ENCODE measurements at regions not wholly inside any gene's neighbourhood (a gene's known extent, or its start where the extent isn't known, plus 50 kb on each side); places are given as distances from the start of the nearest gene placed in this dataset.
A peak's percentile ranks its signal among the peaks of the same experiment; 100 is the strongest.

DNA sequence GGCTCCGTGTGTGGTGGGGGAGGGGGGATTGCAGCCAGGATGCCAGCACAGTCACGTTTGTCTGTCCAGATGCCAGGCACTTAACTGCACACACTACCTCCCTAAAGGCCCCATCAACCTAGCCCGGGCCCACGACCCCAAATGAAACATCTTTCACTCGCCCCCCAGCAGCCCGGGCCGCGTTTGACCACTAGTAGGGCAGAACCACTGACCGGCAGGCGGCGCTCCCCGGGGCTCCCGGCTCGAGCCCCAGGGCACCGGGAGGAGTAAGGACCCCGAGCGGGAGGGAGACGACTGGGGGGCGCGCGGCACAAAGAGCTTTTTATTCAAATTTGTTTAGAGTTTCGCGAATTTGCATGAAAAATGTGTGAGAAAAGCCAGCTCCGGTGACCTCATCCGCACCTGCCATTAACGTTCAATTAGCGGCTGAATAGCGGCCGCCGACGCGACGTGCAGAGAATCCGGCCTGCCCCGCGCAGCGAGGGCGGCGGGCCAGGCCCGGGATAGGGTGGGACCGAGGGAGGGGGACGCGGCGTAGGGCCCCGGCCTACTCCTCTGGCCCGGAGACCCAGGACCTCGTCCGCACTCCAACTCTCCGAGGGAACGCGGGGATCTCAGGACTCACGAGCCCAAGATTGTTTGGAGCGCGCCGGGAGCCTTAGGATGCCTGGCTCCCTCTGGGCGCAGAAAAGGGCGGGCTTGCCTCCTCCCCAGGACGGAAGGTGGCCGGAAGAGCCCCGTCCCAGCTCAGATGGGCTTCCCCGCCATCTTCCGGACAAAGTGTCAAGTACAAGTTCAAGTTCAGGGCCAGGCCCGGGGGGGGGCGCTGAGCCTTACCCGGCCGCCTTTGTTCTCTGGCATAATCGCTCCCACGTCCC lies 64.9 kb upstream of the POLG start:
- DNase-seq = peak; percentile 54 to 64

DNA sequence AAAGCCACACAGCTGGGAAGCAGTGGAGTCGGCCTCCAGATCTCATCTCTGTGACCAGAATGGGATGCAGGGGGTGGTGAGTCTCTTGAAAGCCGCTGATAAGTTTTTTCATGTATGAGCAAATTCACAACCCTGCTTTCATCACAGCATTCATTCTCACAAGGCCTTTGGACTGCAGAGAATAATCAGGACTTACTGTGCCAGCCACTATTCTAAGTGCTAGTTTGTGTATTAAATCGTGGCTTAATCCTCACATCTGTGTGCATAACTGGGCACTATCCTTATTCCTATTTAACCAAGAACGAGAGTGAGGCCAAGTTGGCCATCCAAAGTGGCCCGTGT lies 64.2 kb upstream of the POLG start:
- DNase-seq = no peak

DNA sequence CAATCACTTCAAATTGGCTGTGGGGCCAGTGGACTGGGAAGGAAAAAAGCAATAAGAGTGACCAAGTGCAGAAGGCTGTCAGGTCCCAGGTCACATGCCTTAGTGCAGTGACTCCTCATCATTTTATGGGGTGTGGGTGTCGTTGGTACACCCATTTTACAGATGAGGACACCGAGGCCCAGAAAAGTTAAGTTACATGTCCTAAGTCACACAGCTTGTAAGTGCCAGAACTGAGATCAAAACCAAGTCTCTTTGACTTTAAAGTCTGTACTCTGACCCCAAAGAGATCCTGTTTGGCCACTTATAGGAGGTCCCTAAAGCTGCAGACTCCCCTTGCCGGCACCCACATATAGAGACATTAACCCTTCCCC lies 63.0 kb upstream of the POLG start:
- no peak for DNase-seq

DNA sequence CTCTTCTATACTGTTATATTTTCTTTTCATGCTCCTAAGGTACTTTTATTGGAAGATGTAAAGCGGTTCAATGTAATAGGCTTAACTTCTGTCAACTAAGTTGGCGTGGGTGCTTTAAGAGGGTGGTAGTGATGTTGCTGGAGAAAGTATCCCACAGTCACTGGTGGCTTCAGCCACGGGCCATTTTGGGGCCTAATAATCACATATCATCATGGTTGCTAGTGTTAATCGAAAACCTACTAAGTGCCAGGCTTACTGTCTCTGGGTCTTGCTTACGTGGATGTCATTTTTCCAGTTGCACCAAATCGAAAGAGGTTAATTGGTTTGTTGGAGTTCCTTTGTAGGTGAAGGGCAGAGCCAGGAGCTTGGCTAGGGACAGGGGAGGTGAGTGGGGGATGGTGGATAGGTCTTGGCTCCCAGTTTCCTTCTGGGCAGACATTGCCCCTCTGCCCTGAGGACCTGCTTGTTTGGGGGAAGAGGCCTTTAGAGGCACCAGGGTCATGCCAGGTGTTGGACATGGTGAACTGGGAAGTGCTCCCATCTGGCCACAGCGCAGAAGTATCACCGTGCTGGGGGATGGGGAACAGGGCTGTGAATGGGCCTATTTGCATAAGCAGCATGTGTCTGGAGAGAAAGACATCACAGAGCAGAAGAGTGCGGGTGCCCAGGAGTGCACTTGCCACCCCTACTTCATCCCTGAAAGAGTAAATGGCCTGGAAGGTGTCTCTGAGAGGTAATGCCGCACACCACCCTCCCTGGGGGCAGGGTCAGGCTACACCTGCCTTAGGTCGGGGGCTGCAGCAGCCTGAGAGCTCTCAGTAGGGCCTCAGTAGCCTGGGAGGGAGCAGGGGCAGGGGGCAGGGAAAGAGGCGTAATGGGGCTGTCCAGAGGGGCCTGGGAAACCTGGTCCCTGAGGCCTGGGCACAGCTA lies 62.4 kb upstream of the POLG start:
- no peak for DNase-seq

DNA sequence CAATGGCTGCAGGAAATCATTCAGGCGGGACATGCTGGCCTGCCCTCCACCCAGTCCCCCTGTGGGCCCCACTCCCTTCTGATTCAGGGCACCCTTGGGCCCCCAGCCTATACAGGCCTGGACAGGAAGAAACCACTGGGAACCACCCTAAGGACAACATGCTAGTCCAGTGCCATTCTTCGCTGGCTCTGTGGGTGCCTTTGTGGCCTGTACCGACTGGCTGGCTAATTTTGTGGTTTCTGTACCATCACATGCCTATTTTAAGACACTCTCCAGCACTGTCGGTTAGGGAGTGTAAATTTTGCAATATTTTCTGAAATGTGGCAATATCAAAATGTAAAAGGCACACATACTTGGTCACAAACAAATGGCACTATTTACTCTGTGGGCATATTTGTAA lies 61.4 kb upstream of the POLG start:
- DNase-seq = no peak

DNA sequence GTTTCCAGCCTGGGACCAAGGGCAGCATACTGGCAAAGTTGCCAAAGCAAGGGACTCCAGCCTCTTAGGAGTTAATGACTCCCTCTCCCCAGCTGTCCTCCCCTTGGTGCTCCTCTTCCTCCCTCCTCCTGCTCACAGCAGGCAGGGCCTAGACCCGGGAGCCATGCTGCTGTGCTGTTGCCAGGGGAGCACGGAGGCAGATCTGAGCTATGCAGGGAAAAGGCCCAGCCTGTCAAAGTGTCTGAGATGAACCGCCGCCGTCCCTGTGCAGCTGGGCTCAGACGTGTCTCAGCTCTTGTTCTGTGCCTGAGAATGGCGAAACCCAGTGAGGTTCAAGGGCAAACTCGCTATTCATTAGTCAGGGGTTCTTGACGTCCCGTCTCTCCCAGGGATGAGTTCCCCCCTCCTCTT lies 60.8 kb upstream of the POLG start:
- DNase-seq = no peak

DNA sequence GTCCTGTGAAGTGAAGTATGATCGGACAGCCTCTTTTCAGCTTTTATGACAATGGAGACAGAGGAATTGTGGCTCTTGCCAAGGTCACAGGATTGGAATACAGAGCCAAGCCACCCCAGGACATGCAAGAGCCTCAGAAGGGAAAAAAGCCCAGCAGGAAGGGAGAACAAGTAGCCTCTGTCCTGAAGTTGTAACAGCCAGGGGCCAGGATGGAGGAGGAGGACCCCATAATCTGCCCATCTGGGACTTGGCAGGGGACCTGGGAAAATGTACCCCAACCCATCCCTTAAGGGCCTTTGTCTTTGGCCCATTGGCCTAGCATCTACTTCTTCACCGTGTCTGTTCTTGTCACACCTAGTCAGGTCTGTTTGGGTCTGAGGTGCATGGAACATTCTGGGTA lies 60.4 kb upstream of the POLG start:
- DNase-seq = no peak

DNA sequence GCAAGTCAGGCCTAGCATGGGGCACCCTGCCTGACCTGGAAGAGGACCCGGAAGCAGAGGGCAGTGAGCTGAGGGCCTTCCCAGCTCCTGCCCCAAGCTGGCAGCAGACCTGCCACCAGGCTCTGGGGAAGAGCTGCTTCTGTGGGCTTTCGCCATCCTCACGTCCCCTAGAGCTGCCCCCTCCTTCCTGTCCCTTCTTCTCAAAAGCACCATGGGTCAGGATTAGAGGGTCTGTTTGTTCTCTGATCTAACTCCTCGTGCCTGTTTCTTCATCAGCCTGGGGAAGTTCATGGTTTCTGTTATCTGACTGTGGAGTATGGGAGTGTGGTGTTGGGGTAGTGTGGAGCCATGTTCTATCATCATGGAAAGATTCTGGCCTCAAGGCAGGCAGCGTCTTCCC lies 58.4 kb upstream of the POLG start:
- DNase-seq = no peak

DNA sequence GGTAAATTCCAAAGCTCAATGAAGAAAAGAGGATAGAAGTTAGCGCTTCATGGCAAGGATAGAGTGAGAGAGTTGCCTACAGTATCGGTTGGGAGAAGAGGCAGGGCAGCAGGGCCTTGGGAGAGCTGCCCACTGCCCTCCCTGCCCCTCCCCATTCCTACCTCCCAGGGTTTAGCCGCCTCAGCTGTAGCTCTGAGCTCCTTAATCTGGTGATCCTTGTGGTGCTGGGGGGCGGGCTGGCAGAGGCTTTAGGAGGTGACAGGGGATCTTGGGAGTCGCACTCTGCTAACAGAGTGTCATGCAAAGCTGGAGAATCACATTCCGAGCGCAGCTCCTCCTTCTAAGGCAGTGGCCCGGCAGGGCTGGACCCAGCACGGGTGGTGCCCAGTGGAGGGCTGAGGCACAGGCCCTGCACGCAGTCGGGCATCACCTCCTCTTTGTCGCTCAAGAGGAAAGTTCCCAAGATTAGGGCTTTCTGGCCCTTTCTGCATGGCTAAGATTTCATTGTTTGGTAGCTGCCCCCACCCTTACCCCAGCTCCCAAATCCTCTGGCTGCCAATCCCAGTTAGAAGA lies 57.1 kb upstream of the POLG start:
- no peak for DNase-seq

DNA sequence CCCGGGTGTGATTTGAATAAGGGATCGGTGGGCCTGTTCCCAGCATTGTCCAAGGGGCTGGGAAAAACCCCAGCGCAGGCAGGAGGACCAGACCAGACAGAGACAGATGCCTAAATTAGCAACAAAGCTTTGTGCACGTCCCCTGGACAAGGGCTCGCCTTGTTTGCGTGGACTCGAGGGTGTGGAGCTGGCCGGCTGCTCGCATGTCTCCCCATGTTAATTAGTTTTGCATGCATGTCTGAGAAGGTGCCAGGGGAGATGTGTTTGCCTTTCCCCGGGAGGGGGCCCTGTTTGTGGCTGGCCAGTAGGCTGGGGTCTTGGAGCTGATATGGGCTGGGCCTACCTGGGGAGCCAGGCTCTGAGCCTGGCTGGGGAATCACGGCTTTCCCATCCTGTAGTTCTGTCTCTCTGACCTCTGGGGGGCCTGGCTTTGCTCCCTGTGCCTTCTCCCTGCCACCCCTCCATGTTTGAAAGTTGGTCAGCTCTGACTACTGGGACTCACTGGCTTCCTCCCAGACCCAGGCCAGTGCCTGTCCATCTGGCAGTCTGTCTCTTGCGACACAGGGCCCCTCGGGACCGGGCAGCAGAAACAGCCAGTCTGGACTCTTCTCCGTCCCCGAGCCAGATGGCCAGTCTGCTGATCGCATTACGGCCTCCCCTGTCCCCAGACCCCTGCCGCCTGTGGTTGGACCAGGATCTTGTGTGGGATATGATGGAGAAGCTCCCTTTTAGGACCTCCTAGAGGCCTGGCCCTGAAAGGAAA lies 55.4 kb upstream of the POLG start:
- DNase-seq = no peak

DNA sequence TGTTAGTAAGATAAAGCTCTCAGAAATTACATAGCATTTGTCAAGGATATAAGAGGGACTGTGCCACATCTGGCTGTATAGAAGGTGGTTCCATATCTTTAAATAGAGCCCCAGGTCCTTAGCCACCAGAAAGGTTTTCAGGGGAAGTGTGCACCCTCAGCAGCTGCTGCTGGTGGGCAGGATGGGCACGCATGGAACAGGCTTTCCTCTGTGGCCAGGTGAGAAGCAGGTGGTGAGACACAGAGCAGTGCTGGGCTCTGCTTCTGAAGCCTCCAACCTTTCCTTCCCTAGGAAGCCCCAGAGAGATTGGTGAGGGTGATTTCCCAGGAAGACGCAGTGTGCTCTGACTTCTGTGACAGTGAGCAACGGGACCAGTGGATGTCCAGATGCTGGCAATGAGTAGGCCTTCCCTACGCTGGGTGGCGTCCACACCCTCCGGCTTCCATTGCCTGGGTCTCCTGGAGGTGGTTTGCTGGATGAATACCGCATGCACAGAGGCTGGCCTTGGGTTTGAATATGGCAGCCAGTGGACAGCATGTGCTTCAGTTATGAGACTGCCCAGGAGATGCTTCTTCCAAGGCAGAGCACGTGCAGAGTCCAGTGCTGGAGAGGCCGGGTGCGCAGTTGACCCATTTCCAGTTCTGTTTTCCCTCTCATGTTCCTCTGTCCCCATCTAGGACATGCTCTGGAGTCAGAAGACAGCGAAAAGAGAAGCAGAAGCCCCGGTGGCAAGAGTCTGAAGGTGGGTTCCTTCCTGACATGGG lies 52.7 kb upstream of the POLG start:
- no peak for DNase-seq

DNA sequence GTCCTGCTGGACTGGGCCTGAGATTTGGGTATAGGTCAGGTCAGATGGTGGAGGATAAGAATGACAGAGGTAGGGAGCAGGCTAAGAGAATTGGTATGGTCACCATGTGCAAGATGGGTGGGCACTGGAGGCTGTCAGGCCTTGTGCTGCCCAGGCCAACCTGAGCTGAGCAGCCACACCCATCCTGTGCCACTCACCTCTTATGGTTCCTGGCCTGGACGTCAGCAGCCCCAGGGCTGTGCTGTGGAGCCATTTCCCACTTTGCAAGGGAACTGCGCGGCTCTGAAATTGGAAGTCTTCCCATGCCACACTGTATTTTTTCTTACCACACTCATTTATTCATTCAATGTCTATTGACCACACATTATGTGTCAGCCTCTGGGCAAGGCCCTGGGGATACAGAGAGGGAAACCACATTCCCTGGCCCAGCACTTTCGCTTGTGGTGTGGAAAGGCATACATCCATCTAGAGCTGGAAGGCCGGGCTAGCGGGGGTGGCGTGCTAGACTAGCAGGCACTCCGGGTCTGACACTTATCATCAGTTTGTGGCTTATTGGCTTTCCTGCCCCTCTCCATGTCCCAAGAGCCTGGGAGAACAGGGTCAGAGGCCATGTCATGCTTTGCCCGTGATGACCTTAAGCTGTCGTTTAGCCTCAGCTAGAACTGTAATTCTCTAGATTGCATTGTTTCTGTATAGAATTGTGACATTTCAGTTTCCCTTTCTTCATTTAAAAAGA lies 51.1 kb upstream of the POLG start:
- DNase-seq = no peak
